HG03196 (cell line): ENCODE measurements at regions not wholly inside any gene's neighbourhood (a gene's known extent, or its start where the extent isn't known, plus 50 kb on each side); places are given as distances from the start of the nearest gene placed in this dataset.

Experiments
- ATAC-seq: cut with Tn5 transposase; IDR thresholded peaks from one replicate; pipeline ENCODE4 v1.9.1; 2021; ENCODE audit not compliant: unreplicated experiment

DNA sequence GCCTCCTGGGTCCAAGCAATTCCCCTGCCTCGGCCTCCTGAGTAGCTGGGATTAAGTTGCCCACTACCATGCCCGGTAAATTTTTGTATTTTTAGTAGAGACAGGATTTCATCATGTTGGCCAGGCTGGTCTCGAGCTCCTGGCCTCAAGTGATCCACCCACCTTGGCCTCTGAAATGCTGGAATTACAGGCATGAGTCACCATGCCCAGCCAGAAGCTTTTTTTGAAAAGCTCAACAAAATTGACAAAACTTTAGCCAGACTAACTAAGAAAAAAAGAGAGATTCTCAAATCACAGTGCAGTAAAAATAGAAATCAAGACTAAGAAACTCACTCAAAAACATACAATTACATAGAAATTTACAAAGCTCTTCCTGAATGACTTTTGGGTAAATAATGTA lies 420.6 kb downstream of the COL12A1 start:
- ATAC-seq, result no peak

DNA sequence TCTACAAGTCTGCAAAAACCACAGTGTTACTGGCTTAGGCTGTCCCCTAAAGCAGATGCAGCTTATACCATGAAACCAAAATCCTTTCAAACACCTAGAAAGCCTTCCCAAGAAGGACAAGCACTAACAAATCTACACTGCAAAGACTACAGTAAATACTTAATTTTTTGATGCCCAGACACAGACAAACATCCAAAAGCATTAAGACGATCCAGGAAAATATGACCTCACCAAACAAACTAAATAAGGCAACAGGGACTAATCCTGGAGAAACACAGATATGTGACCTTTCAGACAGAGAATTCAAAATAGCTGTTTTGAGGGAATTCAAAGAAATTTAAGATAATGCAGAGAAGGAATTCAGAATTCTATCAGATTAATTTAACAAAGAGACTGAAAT lies 423.5 kb downstream of the COL12A1 start:
- ATAC-seq, result no peak

DNA sequence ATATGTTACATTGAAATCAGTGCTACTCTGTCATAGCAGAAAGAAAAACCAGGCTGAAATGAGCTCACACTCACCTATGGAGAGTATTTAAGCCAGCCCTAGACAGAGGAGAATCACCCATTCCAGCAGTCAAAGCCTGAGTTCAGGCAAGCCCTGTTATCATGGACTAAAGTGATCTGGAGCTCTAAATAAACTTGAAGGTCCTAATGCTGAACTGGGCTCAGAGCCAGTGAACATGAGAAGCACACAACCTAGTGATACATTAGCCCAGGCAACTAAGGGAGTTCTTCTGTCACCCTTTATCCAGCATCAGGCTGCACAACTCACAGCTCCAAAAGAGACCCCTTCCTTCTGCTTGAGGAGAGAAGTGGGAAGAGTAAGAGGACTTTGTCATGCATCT lies 425.0 kb downstream of the COL12A1 start:
- no peak for ATAC-seq

DNA sequence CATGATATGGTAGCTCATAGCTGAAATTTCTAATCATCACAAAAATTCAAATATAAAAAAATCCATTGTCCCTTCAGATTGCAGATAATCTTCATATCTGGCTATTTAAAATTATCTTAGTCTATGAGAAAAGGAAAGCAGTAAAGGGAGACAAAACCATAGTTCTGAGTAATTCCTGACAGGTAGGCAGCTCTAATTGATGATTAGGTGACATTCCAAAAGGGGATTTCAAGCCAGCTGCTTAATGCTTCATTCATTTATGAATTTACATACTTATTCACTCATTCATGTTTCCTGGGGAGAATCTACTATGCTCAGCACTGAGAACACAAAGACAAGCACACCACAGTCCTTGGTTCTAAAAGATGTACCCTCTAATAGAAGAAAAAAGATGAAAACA lies 437.1 kb downstream of the COL12A1 start:
- ATAC-seq, result no peak

DNA sequence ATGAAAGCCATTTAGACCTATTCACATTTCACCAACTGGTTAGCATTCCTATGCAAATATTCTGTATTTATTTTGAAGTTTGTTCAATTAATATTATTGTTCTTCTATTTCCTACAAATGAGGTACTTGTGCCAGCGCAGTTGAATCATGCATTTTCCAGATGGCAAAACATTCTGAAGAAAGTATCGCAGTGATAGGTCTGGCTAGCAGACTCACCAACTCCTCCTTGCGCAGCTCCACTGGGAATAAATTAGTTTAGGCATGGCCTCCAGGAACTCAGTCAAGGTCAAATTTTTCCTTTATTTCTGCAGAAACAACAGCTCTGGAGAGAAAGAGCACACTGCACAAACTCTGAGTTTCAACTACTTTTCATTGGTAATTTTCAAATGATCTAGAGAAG lies 437.7 kb downstream of the COL12A1 start:
- no peak for ATAC-seq

DNA sequence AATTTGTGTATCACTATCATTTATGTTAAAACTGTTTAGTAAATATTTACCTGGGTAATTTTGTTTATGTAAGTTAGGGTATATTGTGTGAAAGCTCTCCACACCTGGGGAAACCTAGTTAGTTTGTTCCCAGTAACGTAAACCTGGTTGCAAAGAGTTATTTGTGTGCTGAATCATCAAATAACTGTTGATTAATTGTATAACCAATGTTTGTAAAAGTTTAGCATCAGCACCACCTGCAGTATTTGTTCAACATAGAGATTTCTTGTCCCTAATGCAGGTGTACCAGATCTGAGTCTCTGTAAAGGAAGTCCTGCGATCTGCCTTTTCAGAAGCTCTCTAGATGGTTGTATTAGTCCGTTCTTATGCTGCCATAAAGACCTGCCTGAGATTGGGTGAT lies 440.4 kb downstream of the COL12A1 start:
- no peak for ATAC-seq

DNA sequence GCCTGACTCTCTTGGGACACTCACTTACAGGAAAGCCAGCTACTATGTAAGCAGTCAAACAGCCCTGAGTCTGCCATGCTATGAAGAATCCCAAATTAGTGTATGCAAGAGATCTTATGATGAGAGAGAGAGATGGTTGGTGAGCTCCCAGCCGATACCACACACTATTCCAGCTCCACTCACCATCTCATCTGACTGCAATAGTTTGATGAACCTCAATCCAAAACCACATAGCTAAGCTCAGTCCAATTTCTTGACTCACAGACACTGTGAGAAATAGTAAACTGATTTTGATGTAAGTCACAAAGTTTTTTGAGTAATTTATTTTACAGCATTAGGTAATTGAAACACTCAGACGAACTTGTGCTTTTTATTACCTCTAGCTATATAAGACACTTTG lies 441.4 kb downstream of the COL12A1 start:
- ATAC-seq, result no peak

DNA sequence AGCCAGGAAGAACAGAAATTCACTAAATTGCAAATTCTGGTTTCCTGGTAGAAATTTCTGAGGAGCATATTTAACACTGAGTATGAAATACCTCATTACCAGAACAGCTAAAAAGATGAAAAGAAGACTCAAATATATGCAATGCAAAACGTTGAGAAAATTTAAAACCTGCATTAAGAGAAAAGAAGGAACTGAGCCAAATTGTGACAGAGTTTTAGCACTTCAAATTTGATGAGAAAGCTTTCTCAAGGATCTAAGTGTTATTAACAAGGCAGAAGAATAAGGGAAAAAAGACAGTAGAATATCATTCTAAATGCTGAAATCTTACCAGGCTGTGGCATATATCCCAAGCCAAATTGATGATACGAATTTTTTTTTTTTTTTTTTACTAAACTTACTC lies 443.0 kb downstream of the COL12A1 start:
- ATAC-seq, result no peak

DNA sequence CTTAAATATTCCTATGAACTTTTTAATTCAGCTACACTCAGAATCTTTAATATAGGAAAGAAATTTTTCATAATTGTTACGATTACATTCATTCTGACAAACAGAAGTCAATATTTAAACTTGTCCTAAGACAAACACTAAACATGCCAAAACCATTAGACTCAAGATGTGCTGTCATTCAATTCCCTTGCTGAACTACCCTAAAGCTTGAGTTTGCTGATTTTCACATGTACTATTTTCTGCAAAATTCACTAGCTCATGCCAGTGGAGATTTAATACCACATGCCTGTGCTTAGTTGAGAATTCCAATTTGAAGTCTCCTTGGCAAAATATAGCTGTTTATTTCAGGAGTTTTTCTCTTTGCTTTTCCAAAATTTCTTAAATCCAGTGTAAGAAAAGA lies 448.0 kb downstream of the COL12A1 start:
- no peak for ATAC-seq

DNA sequence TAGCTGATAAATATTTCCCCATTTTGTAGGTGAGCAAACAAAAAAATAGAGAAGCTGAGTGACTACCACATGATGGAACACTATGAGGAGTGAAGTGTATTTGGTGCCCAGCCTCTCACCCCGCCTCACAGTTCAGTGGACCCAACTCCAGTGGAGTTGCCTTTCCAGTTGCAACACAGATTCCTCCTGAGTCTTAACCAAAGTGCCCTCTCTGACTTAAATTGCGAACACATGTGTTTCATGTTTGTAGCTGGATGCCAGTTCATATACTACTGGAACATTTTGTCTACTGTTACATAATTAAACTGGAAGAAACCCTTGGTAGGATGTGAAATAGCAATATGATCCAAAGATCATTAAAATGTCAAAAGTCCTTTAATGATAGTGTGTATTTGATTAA lies 448.9 kb downstream of the COL12A1 start:
- no peak for ATAC-seq

DNA sequence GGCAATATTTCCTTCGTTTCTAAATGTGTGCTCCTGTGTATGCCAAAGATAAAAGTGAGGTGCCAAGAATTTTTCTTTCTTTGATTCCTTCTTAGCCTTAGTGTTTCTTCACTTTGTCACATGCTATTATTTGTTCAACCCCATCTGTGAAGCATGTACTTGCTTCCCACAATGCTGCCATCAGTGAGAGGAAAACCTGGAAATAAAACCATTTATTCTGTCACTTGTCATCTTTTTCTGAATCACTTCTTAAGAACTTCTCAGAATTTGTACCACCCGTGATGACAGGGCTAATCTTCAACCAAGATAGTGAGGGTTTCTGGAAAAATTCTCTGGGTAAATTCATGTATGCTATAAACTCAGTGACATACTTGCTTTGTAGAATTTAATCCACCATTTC lies 450.1 kb downstream of the COL12A1 start:
- ATAC-seq, result no peak

DNA sequence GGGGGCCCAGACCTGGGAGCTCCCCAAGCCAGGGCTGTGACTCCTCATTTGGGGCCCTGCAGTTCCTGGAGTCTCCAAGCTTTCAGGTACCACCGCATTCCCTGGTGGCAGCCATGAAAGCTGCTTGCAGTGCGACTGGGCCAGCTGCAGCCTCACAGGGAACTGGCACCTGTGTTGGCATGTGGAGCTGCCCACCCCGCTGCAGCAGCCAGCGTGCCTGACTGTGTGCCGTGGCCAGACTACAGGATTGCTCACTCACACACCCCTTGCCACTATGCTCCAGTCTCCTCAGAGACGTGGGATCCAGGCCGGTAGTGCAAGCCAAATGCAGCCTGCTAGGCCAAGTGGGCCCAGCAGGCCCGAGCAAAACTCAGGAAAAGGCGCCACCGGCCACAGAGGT lies 450.7 kb downstream of the COL12A1 start:
- ATAC-seq, result no peak

DNA sequence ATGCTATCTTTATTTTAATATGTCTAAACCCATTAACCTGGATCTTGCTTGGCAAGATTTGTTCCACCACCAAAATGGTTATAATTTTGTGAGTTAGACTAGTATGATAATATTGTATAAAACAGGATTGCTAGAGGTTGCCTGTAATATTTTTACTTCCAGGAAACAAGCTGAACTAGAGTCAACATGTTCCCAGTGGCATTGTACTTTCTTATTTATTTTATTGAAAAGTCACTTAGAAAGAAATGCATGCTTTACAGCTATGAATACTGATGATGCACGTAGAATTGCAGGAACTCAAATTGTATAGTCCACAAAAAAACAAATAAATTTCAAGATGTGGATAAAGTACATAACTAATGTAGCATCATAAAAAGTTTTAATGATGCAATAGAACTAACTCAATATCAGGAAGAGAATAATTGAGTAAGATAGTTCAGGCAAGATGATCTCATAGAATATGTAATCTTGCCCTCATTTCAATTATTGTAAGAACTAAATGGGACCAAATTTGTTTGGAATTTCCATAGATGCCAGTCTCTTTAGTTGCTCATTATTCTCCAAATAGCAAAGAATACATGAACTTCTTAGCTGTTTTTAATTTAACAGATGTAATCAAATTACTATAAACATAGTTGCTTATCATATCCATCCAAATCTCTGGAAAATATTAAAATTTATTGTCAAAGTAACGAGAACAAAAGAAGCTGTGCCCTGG lies 451.8 kb downstream of the COL12A1 start:
- no peak for ATAC-seq

DNA sequence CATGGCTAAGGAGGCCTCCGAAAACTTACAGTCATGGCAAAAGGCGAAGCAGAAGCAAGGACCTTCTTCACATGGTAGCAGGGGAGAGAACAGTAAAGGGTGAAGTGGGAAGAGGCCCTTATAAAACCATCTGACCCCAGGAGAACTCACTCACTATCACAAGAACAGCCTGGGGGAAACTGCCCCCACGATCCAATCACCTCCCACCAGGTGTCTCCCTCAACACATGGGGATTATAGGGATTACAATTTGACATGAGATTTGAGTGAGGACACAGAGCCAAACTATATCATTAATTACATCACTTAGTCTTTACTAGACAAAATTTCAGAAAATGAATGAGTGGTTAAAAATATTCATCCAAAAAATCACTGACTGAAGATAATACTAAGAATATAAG lies 453.6 kb downstream of the COL12A1 start:
- no peak for ATAC-seq

DNA sequence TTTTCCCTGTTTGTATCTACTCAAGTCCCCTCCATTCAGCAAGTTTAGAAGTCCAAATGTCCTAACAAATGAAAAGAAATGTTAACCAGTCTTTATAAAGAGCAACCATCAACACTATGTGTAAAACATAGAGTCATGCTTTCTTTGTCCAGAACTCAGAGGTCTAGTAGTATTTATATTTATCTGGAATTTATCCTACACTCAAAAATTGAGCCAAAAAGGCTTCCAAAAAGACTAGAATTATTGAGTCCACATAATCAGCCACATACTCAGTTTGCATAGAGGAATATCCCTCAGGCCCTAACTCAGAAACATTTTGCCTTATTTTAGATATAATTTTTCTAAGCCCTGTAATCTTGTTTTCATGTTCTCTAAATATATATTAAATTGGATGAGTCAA lies 455.0 kb downstream of the COL12A1 start:
- no peak for ATAC-seq

DNA sequence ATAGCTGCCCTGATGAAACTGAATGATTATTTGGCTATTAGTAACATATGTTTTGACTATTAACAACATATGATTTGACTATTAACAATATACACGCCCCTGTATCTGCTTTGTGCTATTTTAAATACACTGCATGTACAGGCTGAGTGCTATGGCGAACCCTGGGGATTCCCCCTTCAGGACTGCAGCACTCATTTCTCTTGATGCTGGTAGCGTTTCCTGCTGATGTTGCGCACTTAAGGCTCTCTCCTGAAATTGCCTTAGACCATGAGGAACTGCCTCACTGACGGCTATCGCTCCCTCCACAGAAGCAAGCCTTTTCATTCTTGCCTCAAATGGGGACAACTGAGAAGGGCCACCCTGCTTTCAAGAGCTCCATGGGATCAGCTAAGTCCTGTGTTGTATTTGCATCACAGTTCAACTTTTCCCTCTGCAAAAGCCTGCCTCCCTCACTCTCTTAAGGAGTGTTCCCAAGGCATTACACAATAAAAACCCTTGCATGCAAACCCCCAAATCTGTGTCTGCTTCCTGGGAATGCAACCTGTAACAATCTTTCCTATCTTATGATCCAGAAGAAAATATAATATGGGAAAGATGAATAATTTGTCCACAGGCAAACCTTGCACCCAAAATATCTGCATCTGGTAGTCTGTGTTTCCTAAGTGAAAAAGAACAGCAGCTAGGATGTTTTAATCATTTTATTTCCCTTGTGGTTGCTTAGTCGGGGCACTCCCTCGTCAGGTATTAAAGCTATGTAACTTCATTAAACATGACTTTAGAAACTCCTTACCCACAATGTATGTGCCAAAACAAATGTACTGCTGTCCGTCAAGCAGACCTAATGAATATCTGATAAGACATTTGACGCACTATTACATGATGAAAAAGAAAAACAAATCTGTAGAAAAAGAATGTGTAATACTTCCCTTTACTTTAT lies 456.4 kb downstream of the COL12A1 start:
- no peak for ATAC-seq

DNA sequence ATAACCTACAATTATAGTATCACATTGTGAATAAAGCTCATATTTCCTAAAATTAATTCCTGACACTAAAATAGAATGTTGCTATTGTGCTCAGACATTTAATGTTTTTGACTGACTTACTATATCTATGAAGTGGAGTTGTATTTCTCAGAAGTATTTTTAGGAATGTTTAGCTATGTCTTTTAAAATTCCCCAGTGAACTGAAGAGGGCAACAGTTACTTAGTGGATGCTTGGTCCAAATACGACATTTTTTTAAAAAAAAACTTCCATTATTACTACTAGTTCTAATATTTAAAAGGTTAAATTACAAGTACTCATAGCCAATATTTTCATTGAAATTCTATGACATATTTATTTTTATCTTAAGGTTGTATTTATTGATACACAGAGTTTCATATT lies 460.2 kb downstream of the COL12A1 start:
- no peak for ATAC-seq

DNA sequence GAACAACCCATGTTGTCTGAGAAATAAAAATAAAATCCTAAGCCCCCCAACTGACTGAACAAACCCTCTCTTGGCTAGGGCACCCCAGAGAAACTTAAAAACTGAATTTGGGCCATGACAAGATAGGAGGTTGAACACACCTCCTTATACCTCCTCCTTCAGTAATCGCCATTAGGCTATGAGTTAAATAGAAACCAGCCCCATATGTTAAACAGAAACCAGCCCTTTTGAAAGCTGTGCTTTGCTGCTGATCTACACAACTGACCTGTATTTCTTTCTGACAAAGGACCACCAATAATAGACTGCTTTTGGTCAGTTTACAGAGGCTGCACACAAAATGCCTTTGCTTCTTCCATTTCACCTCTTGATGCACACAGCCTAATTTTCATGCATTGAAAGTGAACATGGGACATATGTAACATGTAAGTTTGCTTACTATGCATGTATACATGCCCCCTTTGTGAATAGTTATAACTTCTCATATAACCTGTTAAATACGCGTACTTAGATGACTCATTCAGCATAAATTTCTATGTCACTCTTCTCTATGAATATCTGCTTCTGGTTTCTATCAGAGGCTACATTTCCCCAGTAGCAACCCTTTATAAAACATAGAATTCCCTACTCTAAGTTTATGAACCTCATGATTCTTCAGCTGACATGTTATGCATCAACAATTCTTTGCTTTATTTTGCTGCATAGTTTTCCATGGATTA lies 462.9 kb downstream of the COL12A1 start:
- ATAC-seq, result no peak

DNA sequence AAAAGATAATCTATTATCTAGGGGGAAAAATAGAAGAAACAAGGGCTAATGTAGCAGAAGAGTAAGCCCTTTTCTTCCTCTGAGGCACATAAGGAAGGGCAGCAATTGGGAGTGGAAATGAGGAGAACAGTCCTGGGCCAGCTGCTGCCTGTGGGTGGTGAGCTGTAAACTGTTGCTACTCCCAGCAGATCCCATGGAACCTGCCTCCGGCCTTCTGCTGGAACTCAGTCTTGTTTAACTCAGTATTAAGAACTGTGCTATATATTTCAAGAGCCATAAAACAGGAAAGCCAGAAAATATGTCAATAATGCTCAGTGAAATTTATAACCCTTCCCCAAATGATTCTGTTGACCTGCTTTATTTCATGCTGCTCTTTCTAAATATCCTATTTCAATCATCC lies 464.2 kb downstream of the COL12A1 start:
- ATAC-seq, result no peak

DNA sequence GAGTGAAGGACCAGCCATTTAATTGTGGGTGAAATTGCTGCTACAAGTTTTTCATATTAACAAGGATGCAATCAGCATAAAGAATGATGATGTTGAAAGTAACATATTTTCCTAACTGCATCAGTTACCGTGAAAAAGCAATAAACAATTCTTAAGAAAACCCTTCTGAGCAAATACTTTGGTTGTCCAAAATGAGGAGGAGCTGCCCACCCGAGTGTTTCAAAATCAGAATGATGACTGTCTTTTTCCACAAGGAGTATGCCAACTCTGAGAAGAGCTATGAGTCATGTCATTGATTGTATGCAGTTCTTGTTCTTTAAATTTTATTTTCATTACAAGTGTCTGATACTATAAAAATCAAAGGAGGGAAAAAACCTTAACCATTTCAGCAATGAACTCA lies 470.5 kb downstream of the COL12A1 start:
- no peak for ATAC-seq

DNA sequence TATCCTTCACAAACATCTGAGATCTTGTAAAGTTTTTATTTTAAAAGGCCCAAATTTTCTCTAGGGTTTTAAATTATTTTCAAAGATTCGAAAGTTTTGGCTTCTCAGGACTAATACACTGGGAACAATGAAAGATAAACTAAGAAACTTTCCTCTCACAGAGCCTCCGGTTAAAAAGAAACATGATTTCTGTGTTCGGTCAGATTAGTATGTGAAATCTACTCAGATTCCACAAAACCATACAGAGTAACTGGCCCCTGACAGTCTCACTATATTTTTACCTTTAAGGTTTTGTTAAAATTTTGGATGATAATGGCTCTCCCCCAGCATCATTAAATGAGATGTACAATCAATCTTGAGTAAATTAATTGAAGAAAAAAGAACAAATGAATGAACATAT lies 471.0 kb downstream of the COL12A1 start:
- no peak for ATAC-seq
